Motor neuron (in vitro differentiated cells): ENCODE measurements at regions not wholly inside any gene's neighbourhood (a gene's known extent, or its start where the extent isn't known, plus 50 kb on each side); places are given as distances from the start of the nearest gene placed in this dataset.

Experiments used
- ATAC-seq, 8 experiments: fragments of 200-7000 bp; cut with Tn5 transposase; replicated peaks in 6 of 8; 2 replicates each; pipeline ENCODE4 v1.8.0; 2021; ENCODE audit warnings: mild to moderate bottlenecking in 8 of 8, moderate library complexity in 8 of 8
- H3K27ac ChIP-seq, 2 donors: fragments of 250-450 bp; sonication (Bioruptor Pico); 2 replicates each; pipeline ENCODE4 v1.9.0; 2021; ENCODE audit warnings: antibody characterized with exemption in 2 of 2, mild to moderate bottlenecking in 2 of 2, moderate library complexity in 1 of 2
- H3K4me1 ChIP-seq, 2 donors: fragments of 250-450 bp; sonication (Bioruptor Pico); replicated peaks in 1 of 2; 2 replicates each; pipeline ENCODE4 v1.6.1; 2021; ENCODE audit warnings: antibody characterized with exemption in 2 of 2, mild to moderate bottlenecking in 2 of 2, moderate library complexity in 1 of 2
- H3K4me3 ChIP-seq, 5 donors: fragments of 250-450 bp; sonication (Bioruptor Pico); 2 replicates each; pipeline ENCODE4 v1.9.0; 2021; ENCODE audit warnings: antibody characterized with exemption in 5 of 5, mild to moderate bottlenecking in 5 of 5, moderate library complexity in 4 of 5
- WGBS, 10 experiments: fragments of 450-650 bp; shearing (Covaris generic); methylation state at CpG; one replicate each; pipeline ENCODE4 v1.0.0; 2022; 5-methylcytosine and 5-hydroxymethylcytosine counted together
- in situ Hi-C, 9 experiments: fragments of 400-800 bp; cut with MboI; loops; one replicate each; pipeline ENCODE4 v1.15.0; 2021; ENCODE audit warnings: low sequenced_read_pairs in 9 of 9, low pct_unique_long_range_greater_than_20kb in 2 of 9; ENCODE audit not compliant: unreplicated experiment in 9 of 9

- ATAC-seq = no peak
- Histone ChIP-seq H3K27ac (no peak overlapping the region), H3K4me1 (no peaks in the 10 kb centered on the region), H3K4me3 (no peak overlapping the region)
- in situ Hi-C loops = loop anchor here in 7 of 9 experiments (25.0 kb wide), 4 partner anchors 204 to 904 kb away; no protein-coding TSS in a partner anchor
These were observed 147.9 kb downstream of the CHIC2 start for GRCh38 chr4:53916431-53916889.

GRCh38 chr4:53914313-53915016, 149.9 kb downstream of the CHIC2 start:
- 0 to 89% (median 57%) methylated on average over 1 to 4 of the region's 4 CpGs for WGBS, 10 experiments
- in situ Hi-C loops = loop anchor here in 7 of 9 experiments (5.0 to 25.0 kb wide), 5 partner anchors 202 to 902 kb away; partner anchors contain the start of gene PDGFRA (in 1 of the 7)
- no peak overlapping the region for H3K27ac ChIP-seq
- no peaks in the 10 kb centered on the region for H3K4me1 ChIP-seq
- ATAC-seq = no peak
- H3K4me3 ChIP-seq = no peak overlapping the region

GRCh38 chr4:53913771-53914170, 150.6 kb downstream of the CHIC2 start:
- Histone ChIP-seq H3K4me1 (peaks cover 0 to 1% of the 10 kb centered on the region in 2 donors), H3K4me3 (no peak overlapping the region), H3K27ac (no peak overlapping the region)
- in situ Hi-C loops = loop anchor here in 7 of 9 experiments (5.0 to 25.0 kb wide), 5 partner anchors 201 to 901 kb away; partner anchors contain the start of gene PDGFRA (in 1 of the 7)
- 67 to 100% (median 94%) methylated on average over 1 to 3 of the region's 3 CpGs; no CpG with 5 or more reads in 2 of the 10 experiments for WGBS, 10 experiments
- ATAC-seq = no peak

- Histone ChIP-seq H3K27ac (no peak overlapping the region), H3K4me1 (peaks cover 0 to 2% of the 10 kb centered on the region in 2 donors), H3K4me3 (no peak overlapping the region)
- ATAC-seq = no peak
- in situ Hi-C loops = loop anchor here in 7 of 9 experiments (5.0 to 25.0 kb wide), 5 partner anchors 201 to 901 kb away; partner anchors contain the start of gene PDGFRA (in 1 of the 7)
- 60 to 100% (median 83%) methylated on average over 2 to 5 of the region's 5 CpGs; no CpG with 5 or more reads in 1 of the 10 experiments for WGBS, 10 experiments
These were observed 151.5 kb downstream of the CHIC2 start for GRCh38 chr4:53912766-53913497.

- Histone ChIP-seq H3K4me1 (peaks cover 0 to 8% of the 10 kb centered on the region in 2 donors), H3K27ac (no peak overlapping the region), H3K4me3 (no peak overlapping the region)
- 0 to 59% (median 28%) methylated on average over 2 to 8 of the region's 8 CpGs for WGBS, 10 experiments
- ATAC-seq = peak; percentile 36 to 87 (median 73)
- in situ Hi-C loops = loop anchor here in 8 of 9 experiments (10.0 to 25.0 kb wide), 6 partner anchors 196 to 896 kb away; partner anchors contain the start of gene PDGFRA (in 1 of the 8)
These were observed 155.7 kb downstream of the CHIC2 start for GRCh38 chr4:53908661-53909078.

GRCh38 chr4:53907772-53908171, 156.6 kb downstream of the CHIC2 start:
- in situ Hi-C loops = loop anchor here in 8 of 9 experiments (10.0 to 25.0 kb wide), 6 partner anchors 195 to 895 kb away; partner anchors contain the start of gene PDGFRA (in 1 of the 8)
- no peak overlapping the region for H3K4me3 ChIP-seq
- no peak overlapping the region for H3K27ac ChIP-seq
- no peak for ATAC-seq
- H3K4me1 ChIP-seq = peaks cover 0 to 8% of the 10 kb centered on the region in 2 donors
- WGBS, 10 experiments = 40 to 95% (median 77%) methylated on average over 1 to 5 of the region's 5 CpGs; no CpG with 5 or more reads in 1 of the 10 experiments

GRCh38 chr4:53906606-53907190, 157.7 kb downstream of the CHIC2 start:
- H3K27ac ChIP-seq = no peak overlapping the region
- H3K4me3 ChIP-seq = no peak overlapping the region
- ATAC-seq = no peak
- 24 to 72% (median 58%) methylated on average over 1 to 6 of the region's 6 CpGs for WGBS, 10 experiments
- in situ Hi-C loops = loop anchor here in 8 of 9 experiments (10.0 to 25.0 kb wide), 6 partner anchors 194 to 894 kb away; partner anchors contain the start of gene PDGFRA (in 1 of the 8)
- peaks cover 0 to 8% of the 10 kb centered on the region in 2 donors for H3K4me1 ChIP-seq

GRCh38 chr4:53905941-53906377, 158.4 kb downstream of the CHIC2 start:
- peak overlapping the region in 2 of 5 donors; percentile 22 to 23 for H3K4me3 ChIP-seq
- in situ Hi-C loops = loop anchor here in 8 of 9 experiments (10.0 to 25.0 kb wide), 6 partner anchors 194 to 894 kb away; partner anchors contain the start of gene PDGFRA (in 1 of the 8)
- peaks cover 0 to 8% of the 10 kb centered on the region in 2 donors for H3K4me1 ChIP-seq
- H3K27ac ChIP-seq = no peak overlapping the region
- 0 to 36% (median 0%) methylated on average over 2 to 9 of the region's 11 CpGs; no CpG with 5 or more reads in 3 of the 10 experiments for WGBS, 10 experiments
- ATAC-seq = peak; percentile 65 to 84 (median 80)

- peak in 5 of 8 experiments; percentile 11 to 75 (median 29) for ATAC-seq
- H3K4me1 ChIP-seq = peaks cover 0 to 8% of the 10 kb centered on the region in 2 donors
- no peak overlapping the region for H3K4me3 ChIP-seq
- in situ Hi-C loops = loop anchor here in 8 of 9 experiments (10.0 to 25.0 kb wide), 6 partner anchors 193 to 893 kb away; partner anchors contain the start of gene PDGFRA (in 1 of the 8)
- H3K27ac ChIP-seq = no peak overlapping the region
- 17 to 100% (median 70%) methylated on average over 1 to 7 of the region's 7 CpGs for WGBS, 10 experiments
These were observed 159.0 kb downstream of the CHIC2 start for GRCh38 chr4:53905276-53905940.

GRCh38 chr4:53902786-53903185, 161.6 kb downstream of the CHIC2 start:
- 30 to 100% (median 79%) methylated on average over 1 to 2 of the region's 2 CpGs; no CpG with 5 or more reads in 1 of the 10 experiments for WGBS, 10 experiments
- in situ Hi-C loops = loop anchor here in 8 of 9 experiments (10.0 to 25.0 kb wide), 6 partner anchors 190 to 890 kb away; partner anchors contain the start of gene PDGFRA (in 1 of the 8)
- H3K4me1 ChIP-seq = peaks cover 0 to 6% of the 10 kb centered on the region in 2 donors
- ATAC-seq = no peak
- no peak overlapping the region for H3K27ac ChIP-seq
- H3K4me3 ChIP-seq = no peak overlapping the region

- Histone ChIP-seq H3K27ac (no peak overlapping the region), H3K4me3 (no peak overlapping the region), H3K4me1 (no peaks in the 10 kb centered on the region)
- in situ Hi-C loops = loop anchor here in 8 of 9 experiments (10.0 to 25.0 kb wide), 6 partner anchors 188 to 888 kb away; partner anchors contain the start of gene PDGFRA (in 1 of the 8)
- ATAC-seq = no peak
- WGBS, 10 experiments = 10 to 100% (median 98%) methylated on average over 1 to 3 of the region's 3 CpGs
These were observed 164.1 kb downstream of the CHIC2 start for GRCh38 chr4:53900271-53900649.
